ENCODE measurements at regions not wholly inside any gene's neighbourhood (a gene's known extent, or its start where the extent isn't known, plus 50 kb on each side); places are given as distances from the start of the nearest gene placed in this dataset.

- no peaks in the 10 kb centered on the region for H3K27me3 ChIP-seq
- H3K9me3 ChIP-seq: no peaks in the 10 kb centered on the region
- ATAC-seq (no peak), DNase-seq (no peak)
- no peak overlapping the region for H3K4me3 ChIP-seq
- H3K36me3 ChIP-seq: no peaks in the 10 kb centered on the region
- intact Hi-C loops (cut with DNase I): no loop called here
- no peak overlapping the region for H3K27ac ChIP-seq
- H3K4me1 ChIP-seq: no peaks in the 10 kb centered on the region
- no peak for TF ChIP-seq CTCF (IDR thresholded peaks at IDR 0.05)
Observed at GRCh38 chr11:127281534-127281933, 281.0 kb upstream of the KIRREL3 start.

GRCh38 chr11:127275774-127276173 is 275.2 kb upstream of the KIRREL3 start:
- Histone ChIP-seq H3K9me3 (no peaks in the 10 kb centered on the region), H3K36me3 (no peaks in the 10 kb centered on the region), H3K4me3 (no peak overlapping the region), H3K27ac (no peak overlapping the region), H3K27me3 (no peaks in the 10 kb centered on the region), H3K4me1 (no peaks in the 10 kb centered on the region)
- no peak for DNase-seq
- no peak for TF ChIP-seq CTCF (IDR thresholded peaks at IDR 0.05)
- ATAC-seq: no peak
- intact Hi-C loops (cut with DNase I): no loop called here

- Histone ChIP-seq H3K27ac (no peak overlapping the region), H3K4me1 (no peaks in the 10 kb centered on the region), H3K9me3 (no peaks in the 10 kb centered on the region), H3K4me3 (no peak overlapping the region), H3K36me3 (no peaks in the 10 kb centered on the region), H3K27me3 (no peaks in the 10 kb centered on the region)
- DNase-seq: no peak
- no peak for TF ChIP-seq CTCF (IDR thresholded peaks at IDR 0.05)
- no peak for ATAC-seq
- intact Hi-C loops (cut with DNase I): no loop called here
Observed at GRCh38 chr11:127274328-127274676, 273.7 kb upstream of the KIRREL3 start.

GRCh38 chr11:127273593-127274327 is 273.2 kb upstream of the KIRREL3 start:
- Histone ChIP-seq H3K27ac (no peak overlapping the region), H3K9me3 (no peaks in the 10 kb centered on the region), H3K27me3 (no peaks in the 10 kb centered on the region), H3K36me3 (no peaks in the 10 kb centered on the region), H3K4me1 (no peaks in the 10 kb centered on the region), H3K4me3 (no peak overlapping the region)
- intact Hi-C loops (cut with DNase I): no loop called here
- ATAC-seq (no peak), DNase-seq (no peak)
- TF ChIP-seq CTCF (IDR thresholded peaks at IDR 0.05): no peak

GRCh38 chr11:127270851-127271250 is 270.3 kb upstream of the KIRREL3 start:
- TF ChIP-seq CTCF (IDR thresholded peaks at IDR 0.05): no peak
- H3K4me1 ChIP-seq: no peaks in the 10 kb centered on the region
- intact Hi-C loops (cut with DNase I): no loop called here
- H3K27me3 ChIP-seq: no peaks in the 10 kb centered on the region
- no peak overlapping the region for H3K4me3 ChIP-seq
- no peaks in the 10 kb centered on the region for H3K36me3 ChIP-seq
- no peaks in the 10 kb centered on the region for H3K9me3 ChIP-seq
- no peak overlapping the region for H3K27ac ChIP-seq
- DNase-seq (no peak), ATAC-seq (no peak)

GRCh38 chr11:127269911-127270310 is 269.3 kb upstream of the KIRREL3 start:
- H3K4me1 ChIP-seq: no peaks in the 10 kb centered on the region
- TF ChIP-seq CTCF (IDR thresholded peaks at IDR 0.05): no peak
- no peak for ATAC-seq
- H3K4me3 ChIP-seq: no peak overlapping the region
- no peak overlapping the region for H3K27ac ChIP-seq
- no peaks in the 10 kb centered on the region for H3K27me3 ChIP-seq
- intact Hi-C loops (cut with DNase I): no loop called here
- no peaks in the 10 kb centered on the region for H3K36me3 ChIP-seq
- no peak for DNase-seq
- H3K9me3 ChIP-seq: no peaks in the 10 kb centered on the region
